SH-SY5Y (cell line): ENCODE measurements at regions not wholly inside any gene's neighbourhood (a gene's known extent, or its start where the extent isn't known, plus 50 kb on each side); places are given as distances from the start of the nearest gene placed in this dataset.

ENCODE experiments used
- GATA2 ChIP-seq: IDR thresholded peaks from 2 replicates; pipeline ENCODE4 v1.6.1; 2011; ENCODE audit warnings: mild to moderate bottlenecking, low read depth, low read length
- GATA3 ChIP-seq: IDR thresholded peaks from 2 replicates; pipeline ENCODE4 v1.6.1; 2011; ENCODE audit warnings: low read depth, mild to moderate bottlenecking, low read length, moderate library complexity

DNA sequence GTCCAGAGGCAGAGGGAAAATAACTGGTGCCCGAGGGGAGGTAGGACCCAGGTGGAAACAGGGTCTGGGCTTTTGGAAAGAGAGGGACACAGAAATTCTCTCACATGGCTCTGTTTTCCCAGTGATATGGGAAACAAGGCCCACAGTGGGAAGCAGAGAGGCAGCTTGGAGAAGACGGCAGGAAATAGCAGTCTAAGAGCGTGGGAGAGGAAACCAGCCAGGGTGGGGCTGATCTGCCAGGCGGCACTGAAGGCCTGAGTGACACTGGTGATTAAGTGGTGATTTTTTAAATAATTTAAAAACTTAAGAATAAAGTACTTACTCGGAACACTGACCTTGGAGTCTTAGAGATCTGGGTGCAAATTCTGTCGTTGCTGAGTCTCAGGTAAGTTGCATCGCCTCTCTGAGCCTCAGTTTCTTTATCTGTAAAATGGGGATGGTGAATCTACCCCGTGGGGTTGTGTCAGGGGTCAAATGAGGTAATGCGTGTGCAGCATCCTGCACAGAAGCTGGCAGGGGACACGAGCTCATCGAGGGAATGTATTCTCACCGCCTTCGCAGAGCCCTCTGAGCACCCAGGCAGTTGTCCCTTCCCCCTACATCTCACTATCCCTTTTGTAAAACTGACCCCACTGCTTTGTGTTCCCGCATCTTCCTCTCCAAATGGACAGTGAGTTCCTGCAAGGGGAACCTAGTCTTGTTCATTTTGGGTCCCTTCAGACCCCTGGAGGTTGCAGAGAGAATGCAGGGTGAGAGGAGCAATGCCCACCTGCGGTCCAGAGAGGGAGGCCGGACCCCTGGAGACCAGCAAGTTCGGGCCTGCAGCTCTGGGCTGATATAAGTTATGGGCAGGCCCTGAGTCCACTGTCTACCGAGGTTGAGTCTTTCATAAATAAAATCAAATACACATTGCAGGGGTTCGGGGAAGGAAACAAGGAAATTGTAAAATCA, 228.6 kb upstream of the PMEPA1 start:
- no peak for TF ChIP-seq GATA2
- TF ChIP-seq GATA3, result no peak

DNA sequence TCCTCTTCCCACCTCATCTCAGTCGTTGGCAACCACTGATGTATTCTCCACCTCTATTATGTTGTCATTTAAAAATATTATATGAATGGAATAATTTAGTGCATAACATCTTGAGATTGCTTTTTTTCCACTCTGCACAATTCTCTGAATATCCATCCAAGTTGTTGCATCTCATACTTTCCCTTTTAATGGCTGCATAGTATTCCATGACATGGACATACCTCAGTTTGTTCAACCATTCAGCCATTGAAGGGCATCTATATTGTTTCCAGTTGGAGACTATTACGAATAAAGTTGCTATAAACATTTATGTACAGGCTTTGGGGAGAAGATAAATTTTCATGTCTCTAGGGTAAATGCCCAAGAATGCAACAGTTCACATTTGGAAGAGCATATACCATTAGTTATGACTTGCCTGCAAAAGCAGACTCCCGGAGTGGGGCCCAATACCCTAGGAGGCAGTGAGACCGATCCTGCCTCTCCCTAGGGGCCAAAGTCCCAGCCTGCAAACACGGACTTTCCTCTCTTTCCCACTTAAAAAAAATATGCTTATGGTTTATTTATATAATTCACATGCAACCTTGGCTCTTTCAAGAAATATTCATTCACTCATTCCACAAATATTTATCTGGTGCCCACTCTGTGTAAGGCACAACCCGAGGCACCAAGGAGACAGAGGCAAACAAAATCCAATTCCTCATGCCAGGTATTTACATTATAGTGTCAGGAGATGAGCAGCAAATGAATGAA, 227.0 kb upstream of the PMEPA1 start:
- TF ChIP-seq GATA3 (no peak), GATA2 (no peak)

DNA sequence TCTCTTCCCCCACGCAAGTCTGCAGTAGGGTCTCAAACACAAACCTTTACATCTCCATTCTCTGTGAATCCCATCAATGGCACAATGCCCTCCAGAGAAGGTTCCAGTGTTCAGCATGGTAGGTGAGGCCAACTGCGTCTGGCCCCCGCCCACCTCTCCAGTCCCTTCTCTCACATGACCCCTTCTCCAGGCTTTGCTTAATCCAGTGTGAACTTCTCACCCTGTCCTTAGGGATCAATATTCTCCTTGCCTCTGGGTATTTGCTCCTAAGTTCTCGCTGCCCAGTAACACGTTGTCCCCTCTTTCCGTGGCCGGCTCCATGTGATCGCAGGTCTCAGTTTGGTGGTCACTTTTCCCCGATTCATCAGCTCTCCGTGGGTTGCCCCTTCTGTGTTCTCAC, 225.1 kb upstream of the PMEPA1 start:
- no peak for TF ChIP-seq GATA2
- TF ChIP-seq GATA3, result no peak

DNA sequence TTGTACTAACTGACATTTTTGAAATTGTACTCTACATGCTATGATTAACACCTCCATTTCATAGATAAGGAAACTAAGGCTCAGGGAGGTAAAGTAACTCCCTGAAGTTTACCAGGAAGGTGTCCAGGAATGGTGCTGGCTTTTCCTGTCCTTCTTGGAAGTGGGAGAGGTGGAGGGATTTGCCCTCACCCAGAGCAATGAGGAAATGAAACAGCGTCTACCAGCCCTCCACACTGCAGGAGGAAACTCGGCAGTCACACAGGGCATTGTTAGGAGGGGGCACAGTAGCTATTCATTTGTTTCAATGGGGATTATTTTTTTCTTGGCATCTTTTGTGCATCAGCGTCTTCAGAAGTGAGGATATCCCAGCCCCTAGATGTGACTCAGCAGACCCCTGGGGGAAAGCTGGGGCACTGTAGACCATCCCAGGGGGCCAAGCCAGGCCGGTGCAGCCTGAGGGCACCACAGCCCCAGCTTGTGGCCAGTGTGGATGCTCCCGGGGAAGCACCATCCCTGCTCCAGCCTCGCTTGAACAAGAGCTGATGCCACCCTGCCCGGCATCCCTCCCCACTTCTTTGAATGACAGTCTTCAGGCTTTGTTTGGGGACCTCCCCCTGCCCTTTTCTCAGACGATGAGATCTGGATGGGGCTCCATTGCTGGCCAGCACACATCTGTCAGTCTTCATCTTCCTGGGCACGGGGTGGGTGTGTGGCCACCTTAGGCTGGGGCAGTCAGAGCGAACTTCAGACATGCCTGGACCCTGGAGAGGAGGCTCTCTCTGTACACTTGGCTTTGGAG, 224.4 kb upstream of the PMEPA1 start:
- TF ChIP-seq GATA3, result no peak

- TF ChIP-seq GATA2 (no peak), GATA3 (no peak)
Observed at GRCh38 chr20:57932227-57932864, 222.5 kb upstream of the PMEPA1 start.

DNA sequence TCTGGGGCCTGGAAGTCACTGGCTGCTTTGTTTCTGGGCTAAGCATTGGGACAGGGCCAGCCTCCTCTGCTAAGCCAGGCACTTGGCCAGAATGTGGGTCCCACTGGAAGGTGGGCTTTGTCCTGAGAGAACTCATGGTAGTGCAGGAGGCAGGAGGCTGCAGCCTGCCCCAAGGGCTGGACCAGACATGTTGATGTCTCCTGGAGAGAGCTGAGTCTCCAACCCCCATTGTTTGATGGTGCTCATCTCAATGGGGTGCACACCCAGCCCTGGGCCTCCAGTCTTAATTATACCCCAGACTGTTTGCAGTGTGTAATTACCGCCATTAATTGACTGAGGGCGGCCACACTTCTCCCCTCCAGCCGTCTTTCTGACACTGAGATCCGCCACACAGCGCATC, 220.5 kb upstream of the PMEPA1 start:
- no peak for TF ChIP-seq GATA2
- TF ChIP-seq GATA3, result no peak

GRCh38 chr20:57928181-57928967, 218.6 kb upstream of the PMEPA1 start:
- no peak for TF ChIP-seq GATA3
- TF ChIP-seq GATA2, result peak; percentile 36; the same call in 1 of the 2 replicates

DNA sequence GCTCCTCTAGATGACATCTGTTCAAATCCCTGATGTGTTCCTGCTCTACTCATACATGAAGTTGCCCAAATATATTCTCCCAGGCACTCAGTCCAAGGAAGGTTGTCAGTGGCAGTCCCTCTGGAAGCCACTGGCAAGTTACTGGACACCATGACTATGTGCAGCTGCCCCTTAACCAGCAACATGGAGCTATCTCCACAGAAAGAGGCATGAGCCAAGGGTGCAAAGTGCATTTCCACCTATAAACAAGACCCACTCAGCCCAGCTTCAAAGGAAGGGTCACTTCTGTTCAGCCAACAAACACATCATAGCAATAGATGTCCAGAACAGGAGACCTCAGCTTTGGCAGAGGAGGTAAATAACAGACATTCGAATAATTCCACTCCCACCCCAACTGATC, 217.6 kb upstream of the PMEPA1 start:
- TF ChIP-seq GATA2 (no peak), GATA3 (no peak)

DNA sequence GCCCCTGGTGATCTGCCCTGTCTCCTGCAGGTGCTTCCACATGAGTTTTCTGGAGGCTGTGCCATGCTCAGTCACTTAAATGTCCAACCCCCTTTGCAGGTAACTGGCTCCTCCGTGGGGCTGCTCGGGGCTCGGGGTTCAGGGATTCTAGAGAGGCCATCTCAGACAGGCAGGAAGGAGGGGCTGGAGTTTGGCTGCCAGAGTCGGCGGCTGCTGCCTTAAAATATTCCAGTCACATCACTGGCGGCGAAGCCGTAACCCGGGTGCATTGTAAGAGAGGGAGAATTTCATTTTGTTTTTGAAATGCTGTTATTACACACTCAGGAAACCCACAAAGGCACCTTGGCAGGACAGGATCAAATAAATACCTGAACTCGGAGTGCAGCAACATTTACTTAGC, 212.9 kb upstream of the PMEPA1 start:
- TF ChIP-seq GATA3, result no peak
- no peak for TF ChIP-seq GATA2

- TF ChIP-seq GATA2 (no peak), GATA3 (no peak)
Observed at GRCh38 chr20:57922083-57922482, 212.3 kb upstream of the PMEPA1 start.

DNA sequence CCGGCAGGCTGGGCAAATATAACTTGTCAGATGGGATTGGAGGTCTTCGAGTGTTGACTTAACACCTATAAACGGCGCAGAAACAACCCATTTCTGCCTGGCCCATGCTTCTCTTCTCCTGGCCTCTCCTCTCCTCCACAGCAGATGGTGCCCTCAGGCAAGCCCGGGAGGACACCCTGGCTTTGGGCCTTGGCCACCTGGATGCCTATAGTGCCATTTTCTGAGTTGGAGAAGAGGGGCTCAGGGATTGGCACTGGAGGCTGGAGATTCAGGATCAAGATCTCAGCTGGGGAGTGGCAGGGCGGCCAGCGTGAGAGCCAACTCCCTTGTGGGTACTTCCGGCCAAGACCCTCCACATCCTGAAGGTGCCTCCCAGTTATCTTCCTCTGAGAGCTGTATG, 211.9 kb upstream of the PMEPA1 start:
- TF ChIP-seq GATA2, result no peak
- no peak for TF ChIP-seq GATA3

DNA sequence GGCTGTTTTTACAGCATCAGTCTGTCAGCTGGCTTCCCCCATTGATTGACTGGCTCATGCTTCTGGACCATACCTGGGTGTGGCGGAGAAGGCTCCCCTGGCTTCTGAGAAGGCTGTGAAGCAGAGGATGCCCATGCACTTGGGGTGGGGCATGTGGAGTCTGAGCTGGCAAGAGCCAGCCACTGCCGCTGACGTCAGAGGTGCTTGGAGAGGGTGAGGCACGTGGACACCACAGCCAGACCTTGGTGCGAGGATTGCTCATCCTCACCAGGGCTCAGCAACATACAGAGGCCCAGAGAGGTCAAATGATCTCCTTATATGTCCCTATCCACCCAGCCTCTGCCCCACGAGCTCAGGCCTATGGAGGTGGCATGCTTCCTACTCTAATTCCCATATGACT, 211.2 kb upstream of the PMEPA1 start:
- TF ChIP-seq GATA3 (no peak), GATA2 (no peak)

GRCh38 chr20:57919049-57919448, 209.2 kb upstream of the PMEPA1 start:
- TF ChIP-seq GATA3 (no peak), GATA2 (no peak)

GRCh38 chr20:57918551-57918950, 208.7 kb upstream of the PMEPA1 start:
- TF ChIP-seq GATA3, result no peak
- TF ChIP-seq GATA2, result no peak
